ENCODE measurements at regions not wholly inside any gene's neighbourhood (a gene's known extent, or its start where the extent isn't known, plus 50 kb on each side); places are given as distances from the start of the nearest gene placed in this dataset.

DNA sequence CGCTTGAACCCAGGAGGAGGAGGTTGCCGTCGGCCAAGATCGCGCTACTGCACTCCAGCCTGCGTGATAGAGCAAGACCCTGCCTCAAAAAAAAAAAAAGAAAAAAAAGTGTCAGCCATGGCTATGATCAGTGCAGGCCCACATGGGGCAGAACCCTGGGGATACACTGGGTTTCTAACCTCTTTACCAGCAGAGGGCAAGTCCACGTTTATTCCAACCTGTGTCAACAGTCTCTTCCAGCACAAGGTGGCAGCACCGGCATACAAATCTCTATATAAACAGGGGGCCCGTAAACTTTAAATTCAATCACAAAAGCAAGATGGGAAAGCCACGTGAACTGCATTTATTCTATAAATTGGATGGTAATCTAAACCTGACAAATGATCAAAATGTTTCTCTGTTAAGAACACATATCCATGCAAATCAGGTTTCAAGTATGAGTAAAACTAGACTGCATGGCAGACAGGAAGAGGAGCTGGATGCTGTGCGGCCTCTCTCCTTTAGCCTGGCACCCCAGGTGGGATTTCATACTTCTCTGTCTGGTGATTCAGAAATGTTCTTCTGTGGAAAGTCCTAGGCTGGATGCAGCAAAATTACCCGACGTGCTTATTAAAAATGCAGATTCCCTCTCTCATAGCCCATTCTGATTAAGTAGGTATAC lies 60.0 kb upstream of the STEAP1B start:
- DNase-seq: peak; percentile 80

DNA sequence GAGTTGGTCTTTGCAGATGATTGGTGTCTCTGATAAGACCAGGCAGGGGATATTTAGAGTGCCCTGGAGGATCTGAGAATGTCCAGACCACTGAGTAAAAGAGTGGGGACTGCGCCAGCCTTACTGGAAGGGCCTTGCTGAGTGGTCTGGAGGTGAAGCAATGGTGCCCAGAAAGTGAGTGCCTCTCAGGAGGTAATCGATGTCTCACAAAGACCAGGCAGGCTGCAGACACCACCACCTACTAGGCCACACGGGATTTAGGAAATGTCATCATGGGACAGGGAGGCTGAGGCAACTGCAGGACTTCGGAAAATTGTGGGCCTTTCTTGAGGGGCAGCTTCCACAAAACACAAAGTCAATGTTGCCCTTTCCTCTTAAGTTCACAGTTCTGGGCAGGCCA lies 57.2 kb upstream of the STEAP1B start:
- DNase-seq: no peak

DNA sequence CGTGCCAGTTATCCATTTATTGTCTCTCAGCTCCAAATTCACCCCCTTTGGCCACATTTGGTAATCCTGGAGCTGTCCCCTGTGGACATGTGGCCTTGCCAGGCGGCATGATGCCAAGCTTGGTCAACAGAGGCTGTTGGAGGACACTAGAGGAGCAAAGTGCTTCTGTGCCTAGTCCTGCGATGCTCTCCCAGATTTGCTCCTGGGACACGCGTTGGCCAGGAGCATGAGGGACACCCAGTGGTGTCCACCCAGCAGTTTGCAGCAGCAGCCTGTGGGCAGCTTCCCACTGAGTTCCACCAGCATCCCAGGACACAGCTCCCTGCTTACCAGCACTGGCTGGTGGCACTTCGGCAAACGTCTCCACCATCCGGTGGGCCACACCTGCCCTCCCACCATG lies 55.5 kb upstream of the STEAP1B start:
- DNase-seq: no peak

DNA sequence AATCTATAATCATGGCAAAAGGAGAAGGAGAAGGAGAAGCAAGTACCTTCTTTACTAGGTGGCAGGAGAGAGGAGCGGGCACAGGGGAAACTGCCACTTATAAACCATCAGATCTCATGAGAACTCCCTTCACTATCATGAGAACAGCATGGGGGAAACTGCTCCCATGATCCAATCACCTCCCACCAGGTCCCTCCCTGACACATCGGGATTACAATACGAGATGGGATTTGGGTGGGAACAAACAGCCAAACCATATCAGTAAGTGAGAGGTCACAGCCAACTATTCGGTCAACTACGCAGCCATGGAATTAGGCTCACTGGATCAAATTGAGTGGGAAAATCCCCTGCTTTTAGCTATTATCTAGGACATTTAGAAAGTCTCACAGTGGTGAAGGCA lies 54.2 kb upstream of the STEAP1B start:
- DNase-seq: no peak

DNA sequence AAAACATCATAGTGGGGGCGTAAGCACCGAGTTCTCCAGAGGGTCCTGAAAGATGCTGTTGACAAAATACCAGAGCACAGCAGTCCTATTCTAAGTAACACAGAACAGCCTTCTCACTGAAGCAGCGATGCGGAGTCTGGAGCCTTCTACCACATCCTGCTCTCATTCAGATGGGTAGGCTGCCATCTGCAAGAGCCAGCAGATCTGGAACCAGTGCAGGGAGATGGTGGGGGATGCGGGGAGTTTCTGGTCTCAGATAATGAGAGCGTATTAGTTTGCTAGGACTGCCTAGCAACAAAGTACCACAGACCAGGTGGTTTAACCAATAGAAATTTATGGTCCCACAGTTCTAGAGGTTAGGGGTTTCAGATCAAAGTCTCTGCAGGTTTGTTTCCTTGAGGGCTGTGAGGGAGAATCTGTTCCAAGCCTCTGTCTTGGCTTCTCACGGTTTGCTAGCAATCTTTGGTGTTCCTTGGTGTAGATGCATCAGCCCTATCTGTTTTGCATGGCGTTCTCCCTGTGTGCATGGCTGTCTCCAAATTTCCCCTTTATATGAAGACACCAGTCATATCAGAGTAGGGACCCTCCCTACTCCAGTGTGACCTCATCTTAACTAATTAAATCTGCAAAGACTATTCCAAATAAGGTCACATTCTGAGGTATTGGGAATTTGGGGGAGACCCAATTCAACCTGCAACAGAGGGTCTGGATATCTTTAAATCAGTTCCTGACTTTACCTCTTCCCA lies 52.0 kb upstream of the STEAP1B start:
- no peak for DNase-seq

DNA sequence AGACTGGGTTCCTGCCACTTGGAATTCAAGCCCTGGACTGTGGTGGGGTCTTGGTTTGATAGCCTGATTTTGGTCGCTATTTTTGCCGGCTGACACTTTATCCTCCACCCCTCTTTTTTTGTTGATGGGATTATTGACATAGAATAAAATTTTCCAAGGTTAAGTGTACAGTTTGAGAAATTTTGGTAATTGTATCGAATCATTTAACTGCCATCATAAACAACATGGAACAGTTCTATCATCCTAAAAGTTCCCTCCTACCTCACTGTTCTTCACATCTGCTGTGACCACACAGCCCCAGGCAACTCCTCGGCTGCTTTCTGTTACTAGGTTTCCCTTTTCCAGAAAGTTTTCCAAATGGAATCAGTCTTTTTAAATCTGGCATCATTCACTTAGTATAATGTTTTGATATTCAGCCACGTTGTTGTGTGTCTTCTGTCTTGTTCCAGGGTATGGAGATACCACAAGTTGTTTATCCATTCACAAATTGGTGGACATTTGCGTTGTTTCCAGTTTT lies 50.6 kb upstream of the STEAP1B start:
- DNase-seq: no peak

DNA sequence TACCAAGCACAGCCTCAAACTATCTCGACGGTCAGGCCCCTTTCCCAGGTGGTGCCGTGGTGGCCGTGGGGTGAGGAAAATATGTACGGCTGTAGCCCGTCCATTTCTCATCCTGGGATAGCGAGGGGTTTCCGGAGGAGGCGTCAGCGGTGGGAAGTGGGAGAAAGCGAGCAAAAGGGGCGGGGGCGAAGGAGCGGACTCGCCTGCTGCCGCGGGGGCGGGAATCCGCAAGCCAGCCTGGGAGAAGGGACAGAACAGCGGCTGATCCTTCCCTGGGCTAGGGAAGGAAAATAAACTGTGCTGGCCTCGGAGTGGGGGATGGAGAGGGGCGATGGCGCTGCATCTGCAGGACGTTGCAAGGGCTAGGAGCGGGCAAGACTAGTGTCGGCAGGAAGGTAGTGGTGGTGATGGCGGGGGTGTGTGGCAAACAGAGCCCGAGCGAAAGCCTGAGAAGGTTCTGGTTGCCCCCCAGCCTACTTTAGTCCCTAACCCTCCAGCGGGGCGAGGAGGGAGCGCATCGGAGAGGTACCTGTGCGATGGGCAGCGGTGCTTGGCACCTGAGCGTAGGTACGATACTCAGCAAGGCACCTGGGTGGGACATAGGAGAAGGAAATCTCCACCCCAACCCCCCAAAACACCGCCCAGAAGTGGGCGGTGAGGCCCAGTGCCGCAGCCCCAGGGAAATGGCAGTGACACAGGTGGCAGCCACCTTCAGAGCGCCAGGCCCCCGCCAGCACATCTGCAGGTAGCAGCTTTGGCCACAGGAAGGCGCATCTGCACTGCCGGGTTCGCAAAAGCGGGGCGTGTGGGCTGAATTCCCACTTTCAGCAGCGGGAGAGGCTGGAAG lies 49.9 kb upstream of the STEAP1B start:
- DNase-seq: peak; percentile 80
